ENCODE measurements at regions not wholly inside any gene's neighbourhood (a gene's known extent, or its start where the extent isn't known, plus 50 kb on each side); places are given as distances from the start of the nearest gene placed in this dataset.
A peak's percentile ranks its signal among the peaks of the same experiment; 100 is the strongest.

GRCh38 chr3:66572090-66572675 is 71.4 kb upstream of the LRIG1 start:
- H3K4me1 ChIP-seq: no peaks in the 10 kb centered on the region
- no peak overlapping the region for H3K27ac ChIP-seq
- H3K36me3 ChIP-seq: no peaks in the 10 kb centered on the region
- no peak for DNase-seq
- ATAC-seq: no peak
- intact Hi-C loops (cut with DNase I): no loop called here
- no peak overlapping the region for H3K4me3 ChIP-seq
- no peaks in the 10 kb centered on the region for H3K9me3 ChIP-seq
- no peaks in the 10 kb centered on the region for H3K27me3 ChIP-seq
- WGBS, 4 donors: 70 to 84% (median 81%) methylated on average over 5 of the region's 5 CpGs
- TF ChIP-seq POLR2A (IDR thresholded peaks at IDR 0.05) (no peak), CTCF (IDR thresholded peaks at IDR 0.05) (no peak)

GRCh38 chr3:66572938-66573710 is 72.3 kb upstream of the LRIG1 start:
- no peak overlapping the region for H3K27ac ChIP-seq
- H3K36me3 ChIP-seq: no peaks in the 10 kb centered on the region
- H3K27me3 ChIP-seq: no peaks in the 10 kb centered on the region
- no peaks in the 10 kb centered on the region for H3K9me3 ChIP-seq
- H3K4me1 ChIP-seq: no peaks in the 10 kb centered on the region
- DNase-seq (no peak), ATAC-seq (peak in 1 of 4 donors; percentile 24)
- intact Hi-C loops (cut with DNase I): no loop called here
- no peak overlapping the region for H3K4me3 ChIP-seq
- TF ChIP-seq CTCF (IDR thresholded peaks at IDR 0.05) (peak in 5 of 12 donors; percentile 13 to 29 (median 24)), POLR2A (IDR thresholded peaks at IDR 0.05) (no peak)
- 70 to 73% (median 71%) methylated on average over 14 of the region's 14 CpGs for WGBS, 4 donors

GRCh38 chr3:66574091-66574490 is 73.3 kb upstream of the LRIG1 start:
- 84 to 91% (median 90%) methylated on average over 2 of the region's 2 CpGs for WGBS, 4 donors
- intact Hi-C loops (cut with DNase I): no loop called here

More at GRCh38 chr3:66574091-66574490, 73.3 kb upstream of the LRIG1 start:
- no peaks in the 10 kb centered on the region for H3K9me3 ChIP-seq
- no peak overlapping the region for H3K4me3 ChIP-seq
- no peak for ATAC-seq
- H3K4me1 ChIP-seq: no peaks in the 10 kb centered on the region
- TF ChIP-seq POLR2A (IDR thresholded peaks at IDR 0.05): no peak
- TF ChIP-seq CTCF (IDR thresholded peaks at IDR 0.05): no peak
- DNase-seq: no peak
- no peaks in the 10 kb centered on the region for H3K27me3 ChIP-seq
- H3K36me3 ChIP-seq: no peaks in the 10 kb centered on the region
- H3K27ac ChIP-seq: no peak overlapping the region

Measured in heart left ventricle (tissue), 16 donors.